Calu3 (cell line): ENCODE measurements at regions not wholly inside any gene's neighbourhood (a gene's known extent, or its start where the extent isn't known, plus 50 kb on each side); places are given as distances from the start of the nearest gene placed in this dataset.
"Not testable (repeated sequence)": the region's sequence is repeated elsewhere in the genome, so short reads cannot be mapped to it uniquely, and the experiment has no call there.

Source experiments
- BruUV-seq: library from RNA; stranded (reverse); fragments of 400-500 nt; replicated peaks from 2 replicates; lab custom pipeline; 2021; lab: Mats Ljungman, UMichigan
- CTCF ChIA-PET: fragments of 300-600 bp; sonication (Branson Sonifier 250); formaldehyde crosslinking; loops from one replicate; lab custom pipeline; 2022; ENCODE audit warnings: antibody characterized with exemption; lab: Charles Lee
- DNase-seq: peaks from one replicate; pipeline ENCODE4 v3.0.0; 2022
- H3K27ac Mint-ChIP-seq: one replicate; pipeline ENCODE4 v1.8.0; 2022; ENCODE audit warnings: mixed read lengths; ENCODE audit not compliant: unreplicated experiment
- H3K27me3 Mint-ChIP-seq: one replicate; pipeline ENCODE4 v1.8.0; 2022; ENCODE audit warnings: mixed read lengths; ENCODE audit not compliant: unreplicated experiment
- H3K36me3 Mint-ChIP-seq: one replicate; pipeline ENCODE4 v1.8.0; 2022; ENCODE audit warnings: mild to moderate bottlenecking, moderate library complexity, mixed read lengths; ENCODE audit not compliant: insufficient read depth, unreplicated experiment
- H3K4me1 Mint-ChIP-seq: one replicate; pipeline ENCODE4 v1.8.0; 2022; ENCODE audit warnings: mild to moderate bottlenecking, low read depth, mixed read lengths; ENCODE audit not compliant: unreplicated experiment
- H3K4me3 Mint-ChIP-seq: one replicate; pipeline ENCODE4 v1.8.0; 2022; ENCODE audit warnings: mild to moderate bottlenecking, low read depth, moderate library complexity, mixed read lengths; ENCODE audit not compliant: unreplicated experiment
- H3K9me3 Mint-ChIP-seq: one replicate; pipeline ENCODE4 v1.8.0; 2022; ENCODE audit warnings: low read depth, mixed read lengths; ENCODE audit not compliant: unreplicated experiment
- intact Hi-C: fragments of 100-400 bp; cut with micrococcal nuclease; formaldehyde crosslinking; loops from one replicate; pipeline ENCODE4 v1.10.0; 2022; ENCODE audit not compliant: unreplicated experiment
- TF ChIP-seq, protein P1 (sequence below): fragments of 200-600 bp; IDR thresholded peaks from one replicate; pipeline ENCODE4 v1.8.0; 2022; ENCODE audit warnings: antibody characterized with exemption; ENCODE audit not compliant: unreplicated experiment

DNA sequence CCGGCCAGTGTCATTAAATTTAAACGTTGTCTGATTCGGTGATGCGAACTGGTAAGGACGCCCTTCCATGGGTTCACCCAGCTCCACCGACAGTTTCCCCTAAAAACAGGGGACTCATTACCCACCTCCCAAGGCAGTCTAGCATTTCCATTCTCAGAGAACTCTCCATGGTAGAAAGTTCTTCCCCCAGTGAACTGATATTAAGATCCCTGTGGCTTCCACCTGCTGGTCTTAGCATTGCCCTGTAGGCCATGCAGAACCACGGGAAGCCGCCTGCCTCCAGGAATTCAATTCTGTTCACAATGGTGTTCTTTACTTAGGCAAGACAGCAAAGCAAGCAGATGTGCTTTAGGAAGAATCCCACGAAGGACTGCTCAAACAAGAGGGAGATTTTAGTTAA lies 128.9 kb upstream of the NANOS1 start:
- DNase-seq = no peak
- TF ChIP-seq, protein P1, sequence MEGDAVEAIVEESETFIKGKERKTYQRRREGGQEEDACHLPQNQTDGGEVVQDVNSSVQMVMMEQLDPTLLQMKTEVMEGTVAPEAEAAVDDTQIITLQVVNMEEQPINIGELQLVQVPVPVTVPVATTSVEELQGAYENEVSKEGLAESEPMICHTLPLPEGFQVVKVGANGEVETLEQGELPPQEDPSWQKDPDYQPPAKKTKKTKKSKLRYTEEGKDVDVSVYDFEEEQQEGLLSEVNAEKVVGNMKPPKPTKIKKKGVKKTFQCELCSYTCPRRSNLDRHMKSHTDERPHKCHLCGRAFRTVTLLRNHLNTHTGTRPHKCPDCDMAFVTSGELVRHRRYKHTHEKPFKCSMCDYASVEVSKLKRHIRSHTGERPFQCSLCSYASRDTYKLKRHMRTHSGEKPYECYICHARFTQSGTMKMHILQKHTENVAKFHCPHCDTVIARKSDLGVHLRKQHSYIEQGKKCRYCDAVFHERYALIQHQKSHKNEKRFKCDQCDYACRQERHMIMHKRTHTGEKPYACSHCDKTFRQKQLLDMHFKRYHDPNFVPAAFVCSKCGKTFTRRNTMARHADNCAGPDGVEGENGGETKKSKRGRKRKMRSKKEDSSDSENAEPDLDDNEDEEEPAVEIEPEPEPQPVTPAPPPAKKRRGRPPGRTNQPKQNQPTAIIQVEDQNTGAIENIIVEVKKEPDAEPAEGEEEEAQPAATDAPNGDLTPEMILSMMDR = no peak
- Mint-ChIP-seq H3K36me3 (no peaks in the 10 kb centered on the region), H3K4me3 (no peak overlapping the region), H3K27me3 (no peaks in the 10 kb centered on the region), H3K27ac (no peak overlapping the region), H3K4me1 (no peaks in the 10 kb centered on the region), H3K9me3 (no peaks in the 10 kb centered on the region)
- CTCF ChIA-PET = interaction anchor here (0.5 kb wide), 1 partner anchor 153 kb away, joined by 3 read pairs; no protein-coding TSS in a partner anchor
- BruUV-seq = no TSS peak
- intact Hi-C loops = no loop called here

DNA sequence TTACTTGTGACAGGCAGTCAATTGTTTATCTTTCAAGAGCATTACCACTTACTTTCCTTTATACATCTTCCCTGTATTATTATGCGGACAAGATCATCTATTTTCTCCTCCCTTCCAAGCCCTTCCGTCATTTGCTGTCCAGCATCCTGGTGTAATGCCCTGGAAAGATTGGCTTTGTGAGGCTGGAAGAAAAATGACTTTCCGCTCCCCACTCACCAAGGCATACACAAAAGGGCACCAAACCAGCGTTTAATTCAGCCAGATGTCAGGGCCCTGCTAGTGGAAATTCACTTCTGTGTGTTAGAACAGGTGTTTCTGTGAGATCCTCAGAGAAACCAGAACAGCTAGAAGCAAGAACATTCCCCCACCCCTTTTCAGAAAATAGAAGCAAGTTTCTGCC lies 128.1 kb upstream of the NANOS1 start:
- Mint-ChIP-seq H3K36me3 (no peaks in the 10 kb centered on the region), H3K27ac (no peak overlapping the region), H3K4me1 (no peaks in the 10 kb centered on the region), H3K4me3 (no peak overlapping the region), H3K27me3 (no peaks in the 10 kb centered on the region), H3K9me3 (no peaks in the 10 kb centered on the region)
- DNase-seq = no peak
- BruUV-seq = no TSS peak
- intact Hi-C loops = no loop called here
- TF ChIP-seq, protein P1 = no peak
- CTCF ChIA-PET = no interaction called here

DNA sequence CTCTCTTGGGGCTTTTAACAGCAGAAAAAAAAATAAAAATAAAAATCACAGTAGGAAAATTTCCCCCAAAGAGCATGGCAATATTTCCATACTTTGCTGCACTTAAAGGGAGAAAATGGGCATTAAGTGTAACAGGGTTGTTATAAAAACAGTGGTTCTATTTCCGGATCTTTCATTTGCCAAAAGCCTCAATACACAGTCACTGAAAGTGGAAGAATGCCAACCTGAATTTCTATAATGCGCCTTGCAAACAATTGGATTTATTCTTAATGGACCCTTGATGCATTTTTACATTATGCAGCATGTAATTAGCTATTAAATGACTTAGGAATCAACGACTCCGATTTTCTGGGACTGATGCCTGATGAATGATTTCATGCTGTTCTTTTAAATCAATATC lies 127.6 kb upstream of the NANOS1 start:
- intact Hi-C loops = no loop called here
- H3K4me1 Mint-ChIP-seq = no peaks in the 10 kb centered on the region
- no peak for DNase-seq
- no peaks in the 10 kb centered on the region for H3K36me3 Mint-ChIP-seq
- no peak overlapping the region for H3K4me3 Mint-ChIP-seq
- H3K9me3 Mint-ChIP-seq = no peaks in the 10 kb centered on the region
- CTCF ChIA-PET = no interaction called here
- no TSS peak for BruUV-seq
- H3K27ac Mint-ChIP-seq = no peak overlapping the region
- H3K27me3 Mint-ChIP-seq = no peaks in the 10 kb centered on the region
- TF ChIP-seq, protein P1 = no peak

DNA sequence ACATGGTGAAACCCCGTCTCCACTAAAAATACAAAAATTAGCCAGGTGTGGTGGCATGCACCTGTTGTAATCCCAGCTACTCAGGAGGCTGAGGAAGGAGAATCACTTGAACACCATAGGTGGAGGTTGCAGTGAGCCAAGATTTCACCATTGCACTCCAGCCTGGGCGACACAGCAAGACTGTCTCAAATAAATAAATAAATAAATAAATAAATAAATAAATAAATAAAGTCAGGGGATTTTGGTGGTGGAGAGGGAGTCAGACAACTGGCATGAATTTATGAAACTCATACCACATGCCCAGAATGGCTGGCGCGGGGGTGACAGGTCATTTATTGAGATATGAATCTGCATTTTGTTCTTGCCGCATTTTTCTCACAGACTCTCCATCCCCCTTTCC lies 126.9 kb upstream of the NANOS1 start:
- H3K4me1 Mint-ChIP-seq, intact Hi-C loops, H3K36me3 Mint-ChIP-seq, H3K27ac Mint-ChIP-seq, H3K27me3 Mint-ChIP-seq, BruUV-seq, CTCF ChIA-PET, H3K4me3 Mint-ChIP-seq, DNase-seq, H3K9me3 Mint-ChIP-seq: not testable (repeated sequence)

DNA sequence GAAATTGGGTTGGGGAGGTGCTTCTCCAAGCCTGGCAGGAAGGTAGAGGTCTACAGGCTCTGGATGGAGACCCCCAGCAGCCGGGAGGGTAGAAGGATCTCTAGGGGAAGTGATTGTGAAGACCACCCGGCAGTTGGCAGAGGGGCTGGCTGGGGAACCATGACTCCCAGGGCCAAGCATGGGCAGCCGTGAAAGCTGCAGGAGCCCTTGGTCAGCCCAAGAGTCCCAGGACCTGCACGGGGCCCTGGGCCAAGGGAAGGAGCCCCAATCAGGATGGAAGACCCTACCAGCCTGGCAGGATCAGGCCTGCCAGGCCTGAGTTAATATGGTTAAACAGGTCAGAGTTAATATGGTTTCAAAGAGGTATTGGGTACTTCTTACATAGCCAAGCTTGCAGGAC lies 126.3 kb upstream of the NANOS1 start:
- H3K4me3 Mint-ChIP-seq = no peak overlapping the region
- intact Hi-C loops = no loop called here
- H3K27ac Mint-ChIP-seq = no peak overlapping the region
- H3K36me3 Mint-ChIP-seq = no peaks in the 10 kb centered on the region
- CTCF ChIA-PET = no interaction called here
- no TSS peak for BruUV-seq
- TF ChIP-seq, protein P1 = no peak
- peaks cover 1% of the 10 kb centered on the region for H3K4me1 Mint-ChIP-seq
- H3K9me3 Mint-ChIP-seq = no peaks in the 10 kb centered on the region
- no peaks in the 10 kb centered on the region for H3K27me3 Mint-ChIP-seq
- DNase-seq = no peak
